GM23338 (cell line): ENCODE measurements at regions not wholly inside any gene's neighbourhood (a gene's known extent, or its start where the extent isn't known, plus 50 kb on each side); places are given as distances from the start of the nearest gene placed in this dataset.

ENCODE experiments used
- ATAC-seq: fragments of 200-7000 bp; cut with Tn5 transposase; 3 replicates; pipeline ENCODE4 v1.9.1; 2020
- DNase-seq: peaks from one replicate; pipeline ENCODE4 v3.0.0-alpha.2; 2015; ENCODE audit warnings: low spot score
- H2AFZ ChIP-seq: fragments of 200-600 bp; sonication (generic); 2 replicates; pipeline ENCODE4 v1.8.0; 2016; ENCODE audit warnings: antibody characterized with exemption, mild to moderate bottlenecking, moderate library complexity
- H3F3A ChIP-seq: fragments of 200-600 bp; sonication (generic); replicated peaks from 2 replicates; pipeline ENCODE4 v1.8.0; 2017; ENCODE audit warnings: antibody characterized with exemption, mixed run types, low read depth
- H3K27ac ChIP-seq: fragments of 200-600 bp; sonication (generic); 2 replicates; pipeline ENCODE4 v1.6.1; 2016; ENCODE audit warnings: low read depth
- H3K27me3 ChIP-seq: fragments of 200-600 bp; sonication (generic); 2 replicates; pipeline ENCODE4 v1.8.0; 2016; ENCODE audit warnings: mild to moderate bottlenecking, mixed run types, moderate library complexity; ENCODE audit not compliant: insufficient read depth
- H3K36me3 ChIP-seq: fragments of 200-600 bp; sonication (generic); 2 replicates; pipeline ENCODE4 v1.8.0; 2016; ENCODE audit warnings: mild to moderate bottlenecking; ENCODE audit not compliant: insufficient read depth
- H3K4me1 ChIP-seq: fragments of 200-600 bp; sonication (generic); 2 replicates; pipeline ENCODE4 v1.8.0; 2016; ENCODE audit warnings: mild to moderate bottlenecking, moderate library complexity; ENCODE audit not compliant: insufficient read depth
- H3K4me2 ChIP-seq: fragments of 200-600 bp; sonication (generic); 2 replicates; pipeline ENCODE4 v1.7.1; 2017; ENCODE audit warnings: mixed run types
- H3K4me3 ChIP-seq: fragments of 200-600 bp; sonication (generic); 2 replicates; pipeline ENCODE4 v1.6.1; 2016; ENCODE audit warnings: mixed run types
- H3K79me2 ChIP-seq: fragments of 200-600 bp; sonication (generic); replicated peaks from 2 replicates; pipeline ENCODE4 v1.8.0; 2017; ENCODE audit warnings: mild to moderate bottlenecking; ENCODE audit not compliant: insufficient read depth
- H3K9me2 ChIP-seq: fragments of 200-600 bp; sonication (generic); 2 replicates; pipeline ENCODE4 v1.8.0; 2017; ENCODE audit not compliant: insufficient read depth
- H4K20me1 ChIP-seq: fragments of 200-600 bp; sonication (generic); replicated peaks from 2 replicates; pipeline ENCODE4 v1.8.0; 2017; ENCODE audit warnings: mild to moderate bottlenecking; ENCODE audit not compliant: insufficient read depth
- H3K27ac Mint-ChIP-seq: 2 replicates; pipeline ENCODE4 v1.8.0; 2020; ENCODE audit warnings: inconsistent platforms, mild to moderate bottlenecking, moderate library complexity, mixed read lengths
- H3K27me3 Mint-ChIP-seq: 3 replicates; pipeline ENCODE4 v1.8.0; 2022; ENCODE audit warnings: low read depth, mild to moderate bottlenecking, moderate library complexity, mixed read lengths, inconsistent platforms; ENCODE audit not compliant: insufficient read depth, poor library complexity
- H3K36me3 Mint-ChIP-seq: 3 replicates; pipeline ENCODE4 v1.8.0; 2021; ENCODE audit warnings: low read depth, mild to moderate bottlenecking, inconsistent platforms, moderate library complexity, mixed read lengths
- H3K4me1 Mint-ChIP-seq: 3 replicates; pipeline ENCODE4 v1.8.0; 2020; ENCODE audit warnings: mild to moderate bottlenecking, inconsistent platforms, mixed read lengths
- H3K4me3 Mint-ChIP-seq: 3 replicates; pipeline ENCODE4 v1.8.0; 2021; ENCODE audit warnings: moderate library complexity, mild to moderate bottlenecking, inconsistent platforms, mixed read lengths
- H3K9me3 Mint-ChIP-seq: 3 replicates; pipeline ENCODE4 v1.8.0; 2020; ENCODE audit warnings: moderate library complexity, mild to moderate bottlenecking, inconsistent platforms, mixed read lengths
- CREB1 ChIP-seq: fragments of 250-450 bp; sonication (Bioruptor Pico); IDR thresholded peaks from 2 replicates; pipeline ENCODE4 v1.5.0; 2020; ENCODE audit warnings: low read depth, mild to moderate bottlenecking, moderate library complexity
- EZH2 ChIP-seq: fragments of 200-600 bp; sonication (generic); IDR thresholded peaks from one replicate; pipeline ENCODE4 v1.8.0; 2017; ENCODE audit warnings: antibody characterized with exemption, mild to moderate bottlenecking, low read depth; ENCODE audit not compliant: unreplicated experiment
- EZH2phosphoT487 ChIP-seq: fragments of 200-600 bp; sonication (generic); IDR thresholded peaks from one replicate; pipeline ENCODE4 v1.8.1; 2018; ENCODE audit warnings: antibody characterized with exemption; ENCODE audit not compliant: unreplicated experiment
- JUNB ChIP-seq: IDR thresholded peaks from one replicate; pipeline ENCODE4 v1.6.1; 2016; ENCODE audit warnings: antibody characterized with exemption; ENCODE audit not compliant: unreplicated experiment
- NANOG ChIP-seq: IDR thresholded peaks from 2 replicates; pipeline ENCODE4 v1.6.1; 2016; ENCODE audit warnings: antibody characterized with exemption, borderline replicate concordance
- ZNF114 ChIP-seq: fragments of 250-450 bp; sonication (Bioruptor Pico); IDR thresholded peaks from 2 replicates; pipeline ENCODE4 v1.5.0; 2020; ENCODE audit warnings: mild to moderate bottlenecking, moderate library complexity
- ZNF331 ChIP-seq: fragments of 250-450 bp; sonication (Bioruptor Pico); IDR thresholded peaks from 2 replicates; pipeline ENCODE4 v1.5.0; 2020; ENCODE audit warnings: low read depth, mild to moderate bottlenecking, moderate library complexity
- TF ChIP-seq, protein P1 (sequence below): IDR thresholded peaks from one replicate; pipeline ENCODE4 v1.6.1; 2018; ENCODE audit warnings: antibody characterized with exemption; ENCODE audit not compliant: unreplicated experiment
- TF ChIP-seq, protein P2 (sequence below), 2 experiments: fragments of 200-600 bp in 1 of 2; sonication (generic) in 1 of 2; conservative IDR thresholded peaks; 2 replicates each; pipeline versions ENCODE4 v1.5.1 to v1.6.1; 2016 to 2017; ENCODE audit warnings: antibody characterized with exemption in 2 of 2, low read depth in 2 of 2, mild to moderate bottlenecking in 2 of 2, moderate library complexity in 1 of 2

DNA sequence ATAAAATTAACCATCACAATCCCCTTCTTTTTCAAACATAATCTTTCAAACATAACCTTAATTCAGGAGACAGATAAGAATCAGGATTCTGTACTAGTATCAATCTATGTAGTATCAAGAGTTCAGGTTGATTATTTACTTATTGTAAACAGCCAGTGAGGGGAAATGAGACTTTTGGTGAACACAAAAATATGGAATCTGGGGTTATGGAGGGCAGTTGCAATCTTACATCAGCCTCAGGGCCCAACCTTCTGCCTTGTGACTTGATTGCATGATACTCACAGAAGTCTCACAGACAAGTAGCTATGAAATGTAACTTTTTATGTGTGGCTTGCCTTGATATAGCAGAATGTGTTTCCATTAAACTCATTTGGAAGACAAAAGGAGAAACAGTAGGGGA, 262.7 kb upstream of the THSD7B start:
- H3K4me2 ChIP-seq: no peak overlapping the region
- Mint-ChIP-seq H3K36me3 (no peaks in the 10 kb centered on the region), H3K9me3 (no peaks in the 10 kb centered on the region), H3K27me3 (peaks cover 8% of the 10 kb centered on the region), H3K27ac (no peak overlapping the region), H3K4me3 (no peak overlapping the region), H3K4me1 (peaks cover 10% of the 10 kb centered on the region; the same call in 2 of the 3 replicates)
- no peak overlapping the region for H3K4me3 ChIP-seq
- H3K36me3 ChIP-seq: no peaks in the 10 kb centered on the region
- H3K4me1 ChIP-seq: no peaks in the 10 kb centered on the region
- peaks cover 21% of the 10 kb centered on the region for H3K27me3 ChIP-seq
- no peaks in the 10 kb centered on the region for H4K20me1 ChIP-seq
- no peak for ATAC-seq
- H3F3A ChIP-seq: no peaks in the 10 kb centered on the region
- H3K27ac ChIP-seq: no peak overlapping the region
- no peaks in the 10 kb centered on the region for H3K9me2 ChIP-seq
- no peaks in the 10 kb centered on the region for H3K79me2 ChIP-seq
- no peak overlapping the region for H2AFZ ChIP-seq
- DNase-seq: no peak
- TF ChIP-seq, protein P1, sequence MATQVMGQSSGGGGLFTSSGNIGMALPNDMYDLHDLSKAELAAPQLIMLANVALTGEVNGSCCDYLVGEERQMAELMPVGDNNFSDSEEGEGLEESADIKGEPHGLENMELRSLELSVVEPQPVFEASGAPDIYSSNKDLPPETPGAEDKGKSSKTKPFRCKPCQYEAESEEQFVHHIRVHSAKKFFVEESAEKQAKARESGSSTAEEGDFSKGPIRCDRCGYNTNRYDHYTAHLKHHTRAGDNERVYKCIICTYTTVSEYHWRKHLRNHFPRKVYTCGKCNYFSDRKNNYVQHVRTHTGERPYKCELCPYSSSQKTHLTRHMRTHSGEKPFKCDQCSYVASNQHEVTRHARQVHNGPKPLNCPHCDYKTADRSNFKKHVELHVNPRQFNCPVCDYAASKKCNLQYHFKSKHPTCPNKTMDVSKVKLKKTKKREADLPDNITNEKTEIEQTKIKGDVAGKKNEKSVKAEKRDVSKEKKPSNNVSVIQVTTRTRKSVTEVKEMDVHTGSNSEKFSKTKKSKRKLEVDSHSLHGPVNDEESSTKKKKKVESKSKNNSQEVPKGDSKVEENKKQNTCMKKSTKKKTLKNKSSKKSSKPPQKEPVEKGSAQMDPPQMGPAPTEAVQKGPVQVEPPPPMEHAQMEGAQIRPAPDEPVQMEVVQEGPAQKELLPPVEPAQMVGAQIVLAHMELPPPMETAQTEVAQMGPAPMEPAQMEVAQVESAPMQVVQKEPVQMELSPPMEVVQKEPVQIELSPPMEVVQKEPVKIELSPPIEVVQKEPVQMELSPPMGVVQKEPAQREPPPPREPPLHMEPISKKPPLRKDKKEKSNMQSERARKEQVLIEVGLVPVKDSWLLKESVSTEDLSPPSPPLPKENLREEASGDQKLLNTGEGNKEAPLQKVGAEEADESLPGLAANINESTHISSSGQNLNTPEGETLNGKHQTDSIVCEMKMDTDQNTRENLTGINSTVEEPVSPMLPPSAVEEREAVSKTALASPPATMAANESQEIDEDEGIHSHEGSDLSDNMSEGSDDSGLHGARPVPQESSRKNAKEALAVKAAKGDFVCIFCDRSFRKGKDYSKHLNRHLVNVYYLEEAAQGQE: no peak
- no peak for TF ChIP-seq ZNF331 (CRISPR knock-in tag)
- TF ChIP-seq CREB1 (CRISPR knock-in tag): no peak
- TF ChIP-seq NANOG: no peak
- TF ChIP-seq EZH2: no peak
- no peak for TF ChIP-seq ZNF114 (CRISPR knock-in tag)
- TF ChIP-seq JUNB: no peak

DNA sequence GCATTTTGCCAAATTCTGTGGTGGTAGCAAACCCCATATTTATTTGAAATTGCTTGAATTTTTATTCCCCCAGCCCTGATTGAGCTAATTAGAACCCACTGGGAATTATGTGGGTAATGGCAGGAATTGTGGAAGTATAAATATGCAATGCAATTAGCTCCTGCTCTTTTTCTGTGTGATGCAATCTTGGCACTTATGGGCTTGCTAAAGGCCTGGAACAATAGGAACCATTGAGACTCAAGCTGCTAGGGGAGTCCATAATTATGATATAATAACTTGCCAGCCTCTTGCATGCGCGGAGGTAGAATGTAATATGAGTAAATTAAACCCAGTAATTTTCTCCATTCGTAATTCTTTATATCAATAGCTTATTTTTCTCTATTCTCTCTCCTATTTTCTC, 267.6 kb upstream of the THSD7B start:
- Histone ChIP-seq H3F3A (no peaks in the 10 kb centered on the region), H3K36me3 (no peaks in the 10 kb centered on the region), H2AFZ (no peak overlapping the region), H3K27ac (no peak overlapping the region), H3K27me3 (no peaks in the 10 kb centered on the region), H3K4me2 (no peak overlapping the region), H4K20me1 (no peaks in the 10 kb centered on the region), H3K9me2 (no peaks in the 10 kb centered on the region), H3K4me1 (no peaks in the 10 kb centered on the region), H3K4me3 (no peak overlapping the region), H3K79me2 (no peaks in the 10 kb centered on the region)
- Mint-ChIP-seq H3K4me3 (no peak overlapping the region), H3K9me3 (no peaks in the 10 kb centered on the region), H3K36me3 (no peaks in the 10 kb centered on the region), H3K27me3 (peaks cover 3% of the 10 kb centered on the region), H3K4me1 (peaks cover 18% of the 10 kb centered on the region; the same call in 2 of the 3 replicates), H3K27ac (no peak overlapping the region)
- ATAC-seq (no peak), DNase-seq (no peak)
- TF ChIP-seq JUNB (no peak), ZNF331 (CRISPR knock-in tag) (no peak), CREB1 (CRISPR knock-in tag) (no peak), EZH2phosphoT487 (no peak), EZH2 (no peak), NANOG (no peak)
- TF ChIP-seq, protein P1: no peak
- TF ChIP-seq, protein P2, sequence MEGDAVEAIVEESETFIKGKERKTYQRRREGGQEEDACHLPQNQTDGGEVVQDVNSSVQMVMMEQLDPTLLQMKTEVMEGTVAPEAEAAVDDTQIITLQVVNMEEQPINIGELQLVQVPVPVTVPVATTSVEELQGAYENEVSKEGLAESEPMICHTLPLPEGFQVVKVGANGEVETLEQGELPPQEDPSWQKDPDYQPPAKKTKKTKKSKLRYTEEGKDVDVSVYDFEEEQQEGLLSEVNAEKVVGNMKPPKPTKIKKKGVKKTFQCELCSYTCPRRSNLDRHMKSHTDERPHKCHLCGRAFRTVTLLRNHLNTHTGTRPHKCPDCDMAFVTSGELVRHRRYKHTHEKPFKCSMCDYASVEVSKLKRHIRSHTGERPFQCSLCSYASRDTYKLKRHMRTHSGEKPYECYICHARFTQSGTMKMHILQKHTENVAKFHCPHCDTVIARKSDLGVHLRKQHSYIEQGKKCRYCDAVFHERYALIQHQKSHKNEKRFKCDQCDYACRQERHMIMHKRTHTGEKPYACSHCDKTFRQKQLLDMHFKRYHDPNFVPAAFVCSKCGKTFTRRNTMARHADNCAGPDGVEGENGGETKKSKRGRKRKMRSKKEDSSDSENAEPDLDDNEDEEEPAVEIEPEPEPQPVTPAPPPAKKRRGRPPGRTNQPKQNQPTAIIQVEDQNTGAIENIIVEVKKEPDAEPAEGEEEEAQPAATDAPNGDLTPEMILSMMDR (conservative IDR thresholded peaks at IDR 0.05; ENCODE audit: low read depth in 2 of 2): no peak
